HEK293 (cell line): ENCODE measurements at regions not wholly inside any gene's neighbourhood (a gene's known extent, or its start where the extent isn't known, plus 50 kb on each side); places are given as distances from the start of the nearest gene placed in this dataset.

ENCODE experiments used
- CTCF ChIA-PET: fragments of 350-600 bp; formaldehyde crosslinking; extraction: SDS; loops from one replicate; lab custom pipeline; 2021; ENCODE audit warnings: antibody characterized with exemption; lab: Yijun Ruan, JAX
- POLR2A ChIA-PET: fragments of 300-600 bp; formaldehyde crosslinking; extraction: SDS; loops from one replicate; lab custom pipeline; 2020; ENCODE audit warnings: antibody characterized with exemption, inconsistent platforms; lab: Yijun Ruan, JAX
- H3K27ac ChIP-seq: fragments of 200-500 bp; sonication (Bioruptor generic); 2 replicates; pipeline ENCODE4 v1.5.1; 2014; ENCODE audit warnings: low read depth, low read length, control low read depth, inconsistent platforms; ENCODE audit errors: extremely low read depth
- H3K36me3 ChIP-seq, 2 experiments: fragments of 200-500 bp in 1 of 2; sonication (Bioruptor generic) in 1 of 2; 1 replicate in 1 of 2; 2 replicates in 1 of 2; pipeline ENCODE4 v1.5.1; 2014 to 2017; ENCODE audit warnings: inconsistent platforms in 2 of 2, low read length in 2 of 2; ENCODE audit not compliant: control insufficient read depth in 2 of 2, insufficient read depth in 1 of 2
- H3K4me1 ChIP-seq: fragments of 200-500 bp; sonication (Bioruptor generic); 2 replicates; pipeline ENCODE4 v1.5.1; 2014; ENCODE audit warnings: mild to moderate bottlenecking, low read length, inconsistent platforms; ENCODE audit not compliant: control insufficient read depth, insufficient read depth
- H3K4me3 ChIP-seq: 2 replicates; pipeline ENCODE4 v1.5.1; 2011; ENCODE audit warnings: low read depth, mild to moderate bottlenecking, control low read depth, low read length, moderate library complexity
- H3K9me3 ChIP-seq: fragments of 200-500 bp; sonication (Bioruptor generic); 2 replicates; pipeline ENCODE4 v1.5.1; 2014; ENCODE audit warnings: low read depth, low read length, inconsistent platforms; ENCODE audit not compliant: control insufficient read depth, insufficient read depth
- ATF2 ChIP-seq: fragments of 450-650 bp; formaldehyde crosslinking; IDR thresholded peaks from 2 replicates; pipeline ENCODE4 v1.5.1; 2016; ENCODE audit warnings: missing biosample characterization, missing genetic modification characterization, low read depth
- GFI1B ChIP-seq: fragments of 450-650 bp; formaldehyde crosslinking; IDR thresholded peaks from 2 replicates; pipeline ENCODE4 v1.5.1; 2016; ENCODE audit warnings: missing biosample characterization, missing genetic modification characterization
- INSM2 ChIP-seq: fragments of 450-650 bp; formaldehyde crosslinking; IDR thresholded peaks from 2 replicates; pipeline ENCODE4 v1.5.1; 2016; ENCODE audit warnings: missing biosample characterization, missing genetic modification characterization
- KLF16 ChIP-seq: fragments of 450-650 bp; formaldehyde crosslinking; IDR thresholded peaks from 2 replicates; pipeline ENCODE4 v1.5.1; 2017; ENCODE audit warnings: missing biosample characterization, missing genetic modification characterization
- MEIS1 ChIP-seq: sonication (generic); formaldehyde crosslinking; IDR thresholded peaks from 2 replicates; pipeline ENCODE4 v1.8.1; 2022; ENCODE audit warnings: missing genetic modification reagents, mild to moderate bottlenecking, borderline replicate concordance
- ZBTB11 ChIP-seq: fragments of 450-650 bp; formaldehyde crosslinking; conservative IDR thresholded peaks from 2 replicates; pipeline ENCODE4 v1.5.1; 2016; ENCODE audit warnings: low read depth, missing biosample characterization, missing genetic modification characterization
- ZFP69B ChIP-seq: fragments of 450-650 bp; formaldehyde crosslinking; IDR thresholded peaks from 2 replicates; pipeline ENCODE4 v1.5.1; 2016; ENCODE audit warnings: missing biosample characterization, missing genetic modification characterization
- ZNF10 ChIP-seq: fragments of 450-650 bp; formaldehyde crosslinking; IDR thresholded peaks from 2 replicates; pipeline ENCODE4 v1.5.1; 2017; ENCODE audit warnings: missing biosample characterization, missing genetic modification characterization
- ZNF211 ChIP-seq: fragments of 450-650 bp; formaldehyde crosslinking; IDR thresholded peaks from 2 replicates; pipeline ENCODE4 v1.5.1; 2016; ENCODE audit warnings: low read depth, missing biosample characterization, missing genetic modification characterization
- ZNF214 ChIP-seq: fragments of 450-650 bp; formaldehyde crosslinking; IDR thresholded peaks from 2 replicates; pipeline ENCODE4 v1.5.1; 2017; ENCODE audit warnings: missing biosample characterization, mild to moderate bottlenecking, missing genetic modification characterization, borderline replicate concordance
- ZNF280D ChIP-seq: fragments of 450-650 bp; formaldehyde crosslinking; IDR thresholded peaks from 2 replicates; pipeline ENCODE4 v1.5.1; 2016; ENCODE audit warnings: missing biosample characterization, missing genetic modification characterization
- ZNF311 ChIP-seq: fragments of 450-650 bp; formaldehyde crosslinking; IDR thresholded peaks from 2 replicates; pipeline ENCODE4 v1.5.1; 2017; ENCODE audit warnings: missing biosample characterization, missing genetic modification characterization, borderline replicate concordance
- ZNF548 ChIP-seq: fragments of 450-650 bp; formaldehyde crosslinking; IDR thresholded peaks from 2 replicates; pipeline ENCODE4 v1.5.1; 2016; ENCODE audit warnings: missing biosample characterization, missing genetic modification characterization
- ZNF580 ChIP-seq: fragments of 450-650 bp; formaldehyde crosslinking; IDR thresholded peaks from 2 replicates; pipeline ENCODE4 v1.5.1; 2016; ENCODE audit warnings: missing biosample characterization, missing genetic modification characterization
- ZNF626 ChIP-seq: fragments of 450-650 bp; sonication (Bioruptor Pico); formaldehyde crosslinking; IDR thresholded peaks from 2 replicates; pipeline ENCODE4 v1.5.1; 2018; ENCODE audit warnings: missing biosample characterization, missing genetic modification characterization, inconsistent platforms
- ZNF707 ChIP-seq: fragments of 450-650 bp; formaldehyde crosslinking; IDR thresholded peaks from 2 replicates; pipeline ENCODE4 v1.5.1; 2016; ENCODE audit warnings: missing biosample characterization, missing genetic modification characterization

- Histone ChIP-seq H3K9me3 (no peaks in the 10 kb centered on the region), H3K4me1 (no peaks in the 10 kb centered on the region), H3K36me3 (no peaks in the 10 kb centered on the region), H3K27ac (no peak overlapping the region), H3K4me3 (no peak overlapping the region)
- TF ChIP-seq ZNF580 (tag by site-specific recombination) (no peak), MEIS1 (CRISPR knock-in tag) (peak; percentile 68; the same call in 1 of the 2 replicates)
- ChIA-PET CTCF (interaction anchor here (1.4 kb wide), 1 partner anchor 23 kb away, joined by 3 read pairs; no protein-coding TSS in a partner anchor), POLR2A (no interaction called here)
Measured at GRCh38 chr6:168828800-168829199, 387.8 kb downstream of the SMOC2 start.

- TF ChIP-seq ZNF10 (tag by site-specific recombination) (no peak), ZFP69B (tag by site-specific recombination) (no peak), INSM2 (tag by site-specific recombination) (no peak), ZNF214 (tag by site-specific recombination) (no peak), ATF2 (tag by site-specific recombination) (no peak), GFI1B (no peak), KLF16 (tag by site-specific recombination) (no peak)
- Histone ChIP-seq H3K4me1 (no peaks in the 10 kb centered on the region), H3K36me3 (no peaks in the 10 kb centered on the region), H3K9me3 (no peaks in the 10 kb centered on the region), H3K4me3 (no peak overlapping the region), H3K27ac (no peak overlapping the region)
- ChIA-PET CTCF (no interaction called here), POLR2A (no interaction called here)
Measured at GRCh38 chr6:168828035-168828434, 387.1 kb downstream of the SMOC2 start.

- Histone ChIP-seq H3K9me3 (no peaks in the 10 kb centered on the region), H3K36me3 (no peaks in the 10 kb centered on the region)
- POLR2A ChIA-PET = no interaction called here
- no peak for TF ChIP-seq ZBTB11 (tag by site-specific recombination)
- no peak for TF ChIP-seq ZNF311 (tag by site-specific recombination)
- TF ChIP-seq ZNF280D (tag by site-specific recombination) = no peak
- TF ChIP-seq ZNF211 (tag by site-specific recombination) = no peak
- TF ChIP-seq ZNF626 (tag by site-specific recombination) = no peak
- no peak for TF ChIP-seq ZNF548 (tag by site-specific recombination)
- TF ChIP-seq ZNF707 (tag by site-specific recombination) = no peak
- TF ChIP-seq, all 188 proteins: peak for 0
- CTCF ChIA-PET = no interaction called here
- Histone ChIP-seq H3K4me3 (no peak overlapping the region), H3K27ac (no peak overlapping the region), H3K4me1 (no peaks in the 10 kb centered on the region)
Measured at GRCh38 chr6:168827586-168827871, 386.5 kb downstream of the SMOC2 start.
